K562 (cell line): ENCODE measurements at regions not wholly inside any gene's neighbourhood (a gene's known extent, or its start where the extent isn't known, plus 50 kb on each side); places are given as distances from the start of the nearest gene placed in this dataset.

Source experiments
- CTCF ChIP-seq, 3 experiments: IDR thresholded peaks in 2 of 3; conservative IDR thresholded peaks in 1 of 3; 2 replicates each; pipeline ENCODE4 v1.5.1; 2011 to 2012; ENCODE audit warnings: low read length in 3 of 3, mild to moderate bottlenecking in 3 of 3, control low read depth in 2 of 3, improper control_type of control experiment in 1 of 3, inconsistent platforms in 1 of 3, low read depth in 1 of 3, mixed read lengths in 1 of 3, moderate library complexity in 1 of 3; ENCODE audit not compliant: insufficient read depth in 2 of 3
- POLR2A ChIP-seq: fragments of 450-650 bp; conservative IDR thresholded peaks from 2 replicates; pipeline ENCODE4 v1.6.1; 2016
- RFX5 ChIP-seq: IDR thresholded peaks from 2 replicates; pipeline ENCODE4 v1.6.1; 2011; ENCODE audit warnings: low read depth, mild to moderate bottlenecking, improper control_type of control experiment, low read length

GRCh38 chr13:37960427-37960826 is 90.9 kb upstream of the TRPC4 start:
- peak in 2 of 3 experiments; percentile 25 to 32; a peak in 2 of 6 replicates for TF ChIP-seq CTCF (IDR thresholded peaks at IDR 0.05 in 2 of 3, conservative IDR thresholded peaks at IDR 0.05 in 1 of 3; ENCODE audit: insufficient read depth in 2 of 3, low read depth in 1 of 3, low read length in 3 of 3)
- TF ChIP-seq POLR2A = no peak
- TF ChIP-seq RFX5 = no peak
